ENCODE measurements at regions not wholly inside any gene's neighbourhood (a gene's known extent, or its start where the extent isn't known, plus 50 kb on each side); places are given as distances from the start of the nearest gene placed in this dataset.

DNA sequence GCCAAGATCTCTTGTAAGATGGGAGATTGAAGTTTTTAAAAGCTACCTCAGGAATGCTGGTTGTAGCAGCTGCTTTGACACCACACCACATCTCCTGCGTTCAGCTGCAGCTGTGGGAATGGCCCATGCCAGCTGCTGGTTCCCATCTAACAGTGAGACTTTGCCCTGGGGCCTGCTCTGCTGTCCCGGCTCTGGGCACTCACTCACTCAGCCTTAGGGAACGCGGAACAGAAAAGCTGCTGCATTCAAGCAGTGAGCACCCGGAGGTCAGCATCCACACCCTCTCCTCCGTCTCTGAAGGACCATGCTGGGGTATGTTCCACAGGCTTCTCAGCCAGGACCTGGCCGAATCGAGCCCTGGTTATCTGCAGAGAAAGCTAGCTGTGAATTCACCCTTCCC, 197.1 kb upstream of the CXCL12 start:
- TF ChIP-seq, protein P1, sequence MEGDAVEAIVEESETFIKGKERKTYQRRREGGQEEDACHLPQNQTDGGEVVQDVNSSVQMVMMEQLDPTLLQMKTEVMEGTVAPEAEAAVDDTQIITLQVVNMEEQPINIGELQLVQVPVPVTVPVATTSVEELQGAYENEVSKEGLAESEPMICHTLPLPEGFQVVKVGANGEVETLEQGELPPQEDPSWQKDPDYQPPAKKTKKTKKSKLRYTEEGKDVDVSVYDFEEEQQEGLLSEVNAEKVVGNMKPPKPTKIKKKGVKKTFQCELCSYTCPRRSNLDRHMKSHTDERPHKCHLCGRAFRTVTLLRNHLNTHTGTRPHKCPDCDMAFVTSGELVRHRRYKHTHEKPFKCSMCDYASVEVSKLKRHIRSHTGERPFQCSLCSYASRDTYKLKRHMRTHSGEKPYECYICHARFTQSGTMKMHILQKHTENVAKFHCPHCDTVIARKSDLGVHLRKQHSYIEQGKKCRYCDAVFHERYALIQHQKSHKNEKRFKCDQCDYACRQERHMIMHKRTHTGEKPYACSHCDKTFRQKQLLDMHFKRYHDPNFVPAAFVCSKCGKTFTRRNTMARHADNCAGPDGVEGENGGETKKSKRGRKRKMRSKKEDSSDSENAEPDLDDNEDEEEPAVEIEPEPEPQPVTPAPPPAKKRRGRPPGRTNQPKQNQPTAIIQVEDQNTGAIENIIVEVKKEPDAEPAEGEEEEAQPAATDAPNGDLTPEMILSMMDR (IDR thresholded peaks at IDR 0.05) = no peak
- TF ChIP-seq POLR2A (IDR thresholded peaks at IDR 0.05) (no peak), POLR2AphosphoS5 (IDR thresholded peaks at IDR 0.05) (no peak)

Data from prostate gland (tissue), 2 donors.